ENCODE measurements at regions not wholly inside any gene's neighbourhood (a gene's known extent, or its start where the extent isn't known, plus 50 kb on each side); places are given as distances from the start of the nearest gene placed in this dataset.
"Not testable (repeated sequence)": the region's sequence is repeated elsewhere in the genome, so short reads cannot be mapped to it uniquely, and the experiment has no call there.

DNA sequence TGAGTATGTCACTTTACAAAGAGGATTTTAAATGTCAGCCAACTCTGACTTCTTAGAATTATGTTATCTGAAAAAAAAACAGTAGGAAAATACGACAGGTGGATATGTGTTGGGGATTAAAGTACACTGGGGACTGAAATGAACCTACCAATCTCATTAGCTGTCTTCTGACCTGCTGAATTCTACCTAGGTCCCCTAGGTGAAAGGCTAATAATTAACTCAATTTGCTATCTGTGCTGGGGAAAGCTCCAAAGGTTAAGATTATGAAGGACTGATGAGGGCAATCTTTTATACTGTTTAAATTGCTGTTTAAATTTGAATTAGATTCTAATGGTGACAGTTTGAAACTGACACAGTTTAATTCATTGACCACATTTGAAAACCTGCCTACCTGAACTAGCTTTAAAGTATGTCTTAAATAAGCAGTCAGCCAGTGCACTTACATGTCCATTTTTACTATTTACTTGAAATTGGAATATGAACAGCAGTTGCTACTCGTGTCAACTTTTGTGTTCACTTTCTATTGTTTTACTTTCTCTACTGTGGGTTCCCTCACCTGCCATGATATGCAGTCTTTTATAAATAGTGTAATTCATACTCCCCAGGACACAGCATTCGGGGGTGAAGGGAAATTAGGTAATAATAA is 977.3 kb downstream of the C4orf33 start:
- DNase-seq (ENCODE audit: low read depth), result no peak

- DNase-seq (ENCODE audit: low read depth), result no peak
Observed at GRCh38 chr4:130074096-130074495, 978.1 kb downstream of the C4orf33 start.

DNA sequence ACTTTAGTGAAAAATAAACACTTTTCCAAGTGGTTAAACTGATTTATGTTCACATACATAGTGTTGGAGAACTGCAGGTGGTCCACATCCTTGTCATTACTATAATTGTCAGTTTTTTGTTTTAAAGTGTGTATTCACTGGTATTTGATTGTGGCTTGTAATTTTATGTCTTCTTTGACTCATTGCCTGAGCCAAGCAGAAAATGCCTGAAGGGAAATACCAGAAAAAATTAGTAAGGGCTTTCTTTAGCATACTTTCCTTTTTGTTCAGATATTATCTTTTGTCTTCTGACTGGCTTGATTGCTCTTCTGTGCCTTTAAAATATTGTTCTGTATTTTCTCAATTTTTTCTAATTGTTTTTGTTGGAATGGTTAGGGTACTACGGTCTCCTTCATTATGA is 981.3 kb downstream of the C4orf33 start:
- DNase-seq (ENCODE audit: low read depth), result no peak

GRCh38 chr4:130079027-130079426 is 983.1 kb downstream of the C4orf33 start:
- DNase-seq (ENCODE audit: low read depth), result not testable (repeated sequence)

DNA sequence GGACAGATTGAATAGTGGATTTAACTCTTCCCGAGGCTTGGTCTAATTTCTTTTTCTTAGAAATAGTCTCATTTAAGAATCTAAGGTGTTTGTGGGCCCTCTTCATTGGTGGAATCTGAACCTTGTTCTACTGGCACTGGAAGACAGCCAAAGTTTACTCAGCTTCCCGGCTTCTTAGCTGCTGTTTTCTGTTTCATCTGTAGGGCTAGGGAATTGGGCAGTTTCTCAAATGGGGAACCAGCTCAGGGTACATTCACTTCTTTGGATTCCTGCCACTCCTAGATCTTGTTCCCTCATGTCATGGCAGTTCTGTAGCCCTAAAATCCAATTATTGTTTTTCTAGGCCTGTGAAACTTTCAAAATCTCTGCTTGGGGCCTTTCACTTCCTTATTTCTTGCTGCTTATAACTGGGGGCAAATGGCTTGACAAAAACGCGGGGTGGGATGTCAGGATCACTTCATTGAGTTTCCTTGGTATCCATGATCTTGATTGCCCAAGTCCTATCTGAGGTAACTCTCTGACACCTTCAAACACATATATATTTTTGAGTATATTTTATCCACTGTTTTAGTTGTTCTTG is 985.0 kb downstream of the C4orf33 start:
- DNase-seq (ENCODE audit: low read depth), result no peak

GRCh38 chr4:130090427-130090826 is 994.5 kb downstream of the C4orf33 start:
- no peak for DNase-seq (ENCODE audit: low read depth)

DNA sequence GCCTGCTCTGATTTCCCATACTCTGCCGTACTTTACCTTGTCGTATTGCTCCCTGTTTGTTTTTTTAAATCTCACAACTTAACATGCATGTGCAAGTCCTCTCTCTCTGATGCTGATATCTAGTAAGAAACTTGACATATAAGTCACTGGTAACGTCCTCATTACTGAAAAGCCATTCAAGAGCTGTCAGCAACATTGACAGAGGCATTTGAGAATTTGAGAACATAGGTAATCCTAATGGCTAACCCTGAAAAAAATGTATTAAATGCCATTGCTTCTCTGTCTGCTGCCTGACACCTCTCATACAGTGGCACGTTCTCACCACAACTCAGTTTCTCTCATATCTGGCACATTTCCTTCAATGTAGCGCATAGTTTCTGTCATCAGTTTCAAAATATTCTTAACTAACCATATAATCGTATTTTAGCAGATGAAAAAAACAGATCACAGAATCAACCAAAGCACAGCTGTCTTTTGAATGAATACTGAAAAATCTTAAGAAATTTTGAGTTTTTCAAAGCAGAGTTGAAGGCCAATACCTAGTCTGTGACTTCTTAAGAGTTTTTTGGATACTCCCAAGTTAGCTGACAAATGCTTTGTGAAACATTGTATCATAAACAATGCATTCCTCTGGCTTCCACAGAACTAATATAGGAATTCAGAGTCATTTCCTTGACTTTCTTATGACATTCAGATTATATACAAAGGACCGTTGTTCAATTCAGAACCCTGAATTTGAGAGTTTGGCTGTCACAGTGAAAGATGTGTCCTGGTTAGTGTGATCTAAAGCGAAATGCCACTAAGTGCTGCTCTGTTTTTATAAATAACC is 996.4 kb downstream of the C4orf33 start:
- DNase-seq (ENCODE audit: low read depth), result no peak

DNA sequence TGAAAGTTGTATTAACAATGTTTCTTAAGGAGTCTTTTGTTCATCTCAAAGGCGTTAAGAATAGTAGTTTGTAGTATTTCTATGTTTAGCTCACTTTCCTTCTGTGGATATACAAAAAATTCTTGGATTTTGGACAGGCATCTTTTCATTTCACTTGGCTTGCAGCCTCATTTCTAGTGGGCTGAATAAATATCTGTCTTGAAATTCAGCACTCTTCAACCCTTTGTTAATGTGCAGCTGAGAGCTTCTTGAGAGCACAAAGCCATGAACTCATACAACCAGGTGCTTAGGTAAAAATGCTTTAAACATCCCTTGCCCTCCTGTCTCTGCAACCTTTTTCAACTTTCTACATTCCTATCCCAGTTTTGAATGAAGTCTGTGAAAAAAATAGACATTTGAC is 1003.2 kb downstream of the C4orf33 start:
- DNase-seq (ENCODE audit: low read depth), result no peak

GRCh38 chr4:130110189-130110588 is 1014.2 kb downstream of the C4orf33 start:
- no peak for DNase-seq (ENCODE audit: low read depth)

GRCh38 chr4:130110770-130111169 is 1014.8 kb downstream of the C4orf33 start:
- DNase-seq (ENCODE audit: low read depth), result no peak

- DNase-seq (ENCODE audit: low read depth), result no peak
Observed at GRCh38 chr4:130124066-130124465, 1028.1 kb downstream of the C4orf33 start.

- no peak for DNase-seq (ENCODE audit: low read depth)
Observed at GRCh38 chr4:130125467-130125866, 1029.5 kb downstream of the C4orf33 start.

DNA sequence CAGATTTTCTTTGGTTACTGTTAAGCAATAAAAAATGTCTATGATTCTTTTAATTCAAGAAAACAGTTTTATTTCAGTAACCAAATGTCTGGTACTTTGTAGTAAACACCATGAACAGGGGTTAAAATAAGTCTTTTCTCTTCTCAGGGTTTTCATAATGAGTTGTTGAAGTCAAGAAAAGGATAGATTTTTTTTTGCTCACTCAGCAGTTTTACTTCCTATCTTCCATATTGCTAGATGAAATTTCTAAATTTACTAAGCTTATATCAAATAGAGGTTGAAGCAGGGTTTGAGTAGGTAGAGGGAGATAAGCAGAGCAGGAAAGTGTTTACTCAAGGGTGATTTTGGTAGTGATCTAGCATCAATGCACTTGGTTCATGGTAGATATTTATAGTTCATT is 1031.3 kb downstream of the C4orf33 start:
- no peak for DNase-seq (ENCODE audit: low read depth)

DNA sequence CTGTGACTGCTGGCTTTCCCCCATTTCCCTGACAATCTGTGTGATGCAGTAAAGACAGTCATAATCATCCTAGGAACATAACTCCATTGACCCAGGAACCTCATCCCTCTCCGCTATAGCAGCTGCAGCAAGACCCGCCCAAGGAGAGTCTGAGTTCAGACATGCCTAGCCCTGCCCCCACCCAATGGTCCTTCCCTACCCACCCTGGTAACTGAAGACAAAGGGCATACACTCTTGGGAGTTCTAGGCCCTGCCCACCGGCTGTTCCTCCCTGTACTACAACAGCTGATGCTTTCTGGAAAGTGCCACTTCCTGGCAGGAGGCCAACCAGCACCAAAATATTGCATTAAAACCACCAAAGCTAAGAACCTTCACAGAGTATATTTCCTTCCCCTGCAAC is 1035.6 kb downstream of the C4orf33 start:
- DNase-seq (ENCODE audit: low read depth), result no peak

- no peak for DNase-seq (ENCODE audit: low read depth)
Observed at GRCh38 chr4:130141651-130142050, 1045.7 kb downstream of the C4orf33 start.

GRCh38 chr4:130143656-130144055 is 1047.7 kb downstream of the C4orf33 start:
- no peak for DNase-seq (ENCODE audit: low read depth)

DNA sequence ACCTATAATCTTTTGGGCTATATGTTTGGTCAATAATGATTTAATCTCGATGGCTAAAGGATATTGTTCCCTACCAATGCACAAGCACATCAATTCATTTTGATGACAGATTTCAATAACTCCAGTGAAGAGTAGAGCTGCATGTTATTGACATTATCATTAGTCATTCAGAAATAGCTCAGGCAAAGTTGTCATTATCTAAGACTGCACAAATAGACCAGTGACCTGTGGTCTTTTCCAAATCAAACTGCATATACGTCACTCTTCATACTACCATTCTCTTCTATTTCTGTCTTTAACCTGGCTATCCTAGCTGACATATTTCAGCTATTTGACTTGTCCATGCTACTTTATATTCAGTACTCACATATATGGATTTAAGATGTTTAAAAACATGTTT is 1050.8 kb downstream of the C4orf33 start:
- no peak for DNase-seq (ENCODE audit: low read depth)

- no peak for DNase-seq (ENCODE audit: low read depth)
Observed at GRCh38 chr4:130147641-130148040, 1051.7 kb downstream of the C4orf33 start.

DNA sequence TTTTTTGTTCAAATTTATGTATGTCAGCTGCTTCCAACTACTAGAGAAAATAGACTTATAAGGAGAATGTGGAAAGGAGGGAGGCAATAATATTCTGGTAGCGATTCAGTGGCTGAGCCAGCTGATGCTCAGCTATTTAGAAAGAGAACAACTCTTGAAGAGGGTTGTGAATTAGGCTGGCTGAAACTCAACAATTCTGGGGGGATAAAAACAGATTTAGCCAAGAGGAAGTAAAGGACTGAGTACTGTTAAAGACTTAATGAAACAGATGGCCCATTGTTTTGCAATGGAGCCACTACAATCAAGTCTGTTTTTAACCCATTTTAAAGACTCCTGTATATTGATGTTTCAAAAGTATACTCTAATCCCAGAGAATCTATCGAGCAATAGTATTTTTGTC is 1058.9 kb downstream of the C4orf33 start:
- DNase-seq (ENCODE audit: low read depth), result no peak

DNA sequence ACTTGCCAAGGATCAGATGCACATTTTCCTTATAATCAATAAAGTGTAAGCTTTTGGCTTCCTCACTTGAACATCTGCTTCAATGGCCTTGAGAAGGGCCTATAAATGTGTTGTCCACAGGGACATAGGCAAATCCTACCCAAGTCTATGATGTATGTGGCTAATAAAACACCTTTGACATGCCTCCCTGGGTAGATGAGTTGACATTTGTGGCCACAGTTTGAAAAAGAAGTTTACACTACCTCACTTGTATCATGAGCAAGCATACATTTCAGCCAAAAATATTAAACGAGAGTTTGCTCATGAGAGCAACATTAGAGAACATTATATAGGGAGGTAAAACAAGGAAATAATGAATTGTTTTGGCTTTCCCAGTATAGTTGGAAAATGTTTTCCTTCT is 1067.7 kb downstream of the C4orf33 start:
- DNase-seq (ENCODE audit: low read depth), result no peak

GRCh38 chr4:130165381-130165780 is 1069.4 kb downstream of the C4orf33 start:
- no peak for DNase-seq (ENCODE audit: low read depth)

GRCh38 chr4:130172156-130172555 is 1076.2 kb downstream of the C4orf33 start:
- DNase-seq (ENCODE audit: low read depth), result no peak

GRCh38 chr4:130178106-130178505 is 1082.2 kb downstream of the C4orf33 start:
- DNase-seq (ENCODE audit: low read depth), result no peak

Data from T-helper 22 cell (primary cell).